SJCRH30 (cell line): ENCODE measurements at regions not wholly inside any gene's neighbourhood (a gene's known extent, or its start where the extent isn't known, plus 50 kb on each side); places are given as distances from the start of the nearest gene placed in this dataset.

ENCODE experiments used
- DNase-seq, 2 experiments: peaks; one replicate each; pipeline ENCODE4 v3.0.0-alpha.2; 2015 to 2020
- H3K27ac ChIP-seq: fragments of 250-450 bp; sonication (Bioruptor Pico); 2 replicates; pipeline ENCODE4 v1.5.1; 2020; ENCODE audit warnings: mild to moderate bottlenecking, moderate library complexity
- H3K27me3 ChIP-seq: fragments of 250-450 bp; sonication (Bioruptor Pico); 2 replicates; pipeline ENCODE4 v1.5.1; 2020; ENCODE audit warnings: mild to moderate bottlenecking, moderate library complexity
- H3K36me3 ChIP-seq: fragments of 250-450 bp; sonication (Bioruptor Pico); 2 replicates; pipeline ENCODE4 v1.5.1; 2020; ENCODE audit warnings: mild to moderate bottlenecking, moderate library complexity
- H3K4me1 ChIP-seq: fragments of 250-450 bp; sonication (Bioruptor Pico); 2 replicates; pipeline ENCODE4 v1.5.1; 2020; ENCODE audit warnings: mild to moderate bottlenecking, moderate library complexity
- H3K4me3 ChIP-seq: fragments of 250-450 bp; sonication (Bioruptor Pico); 2 replicates; pipeline ENCODE4 v1.5.1; 2020; ENCODE audit warnings: mild to moderate bottlenecking, moderate library complexity
- H3K9me3 ChIP-seq: fragments of 250-450 bp; sonication (Bioruptor Pico); replicated peaks from 2 replicates; pipeline ENCODE4 v1.5.1; 2020; ENCODE audit warnings: mild to moderate bottlenecking, moderate library complexity

GRCh38 chr13:22738357-22738756 lies 442.4 kb upstream of the SGCG start:
- no peaks in the 10 kb centered on the region for H3K4me1 ChIP-seq
- no peaks in the 10 kb centered on the region for H3K27me3 ChIP-seq
- no peaks in the 10 kb centered on the region for H3K9me3 ChIP-seq
- H3K27ac ChIP-seq = no peak overlapping the region
- DNase-seq = no peak
- H3K36me3 ChIP-seq = no peaks in the 10 kb centered on the region
- no peak overlapping the region for H3K4me3 ChIP-seq

- Histone ChIP-seq H3K9me3 (no peaks in the 10 kb centered on the region), H3K4me1 (no peaks in the 10 kb centered on the region), H3K4me3 (no peak overlapping the region), H3K27ac (no peak overlapping the region), H3K36me3 (no peaks in the 10 kb centered on the region), H3K27me3 (no peaks in the 10 kb centered on the region)
- peak; percentile 17 to 62 for DNase-seq
These were observed 440.5 kb upstream of the SGCG start for GRCh38 chr13:22740264-22740663.

- H3K36me3 ChIP-seq = peaks cover 2% of the 10 kb centered on the region; the same call in 1 of the 2 replicates
- H3K9me3 ChIP-seq = no peaks in the 10 kb centered on the region
- H3K4me3 ChIP-seq = no peak overlapping the region
- H3K4me1 ChIP-seq = no peaks in the 10 kb centered on the region
- no peak for DNase-seq
- H3K27ac ChIP-seq = no peak overlapping the region
- H3K27me3 ChIP-seq = no peaks in the 10 kb centered on the region
These were observed 435.9 kb upstream of the SGCG start for GRCh38 chr13:22744688-22745452.

GRCh38 chr13:22748866-22749577 lies 431.8 kb upstream of the SGCG start:
- DNase-seq = no peak
- Histone ChIP-seq H3K4me1 (no peaks in the 10 kb centered on the region), H3K27me3 (no peaks in the 10 kb centered on the region), H3K4me3 (no peak overlapping the region), H3K36me3 (peaks cover 2% of the 10 kb centered on the region; the same call in 1 of the 2 replicates), H3K9me3 (no peaks in the 10 kb centered on the region), H3K27ac (no peak overlapping the region)

- Histone ChIP-seq H3K36me3 (peaks cover 2% of the 10 kb centered on the region; the same call in 1 of the 2 replicates), H3K27ac (no peak overlapping the region), H3K9me3 (no peaks in the 10 kb centered on the region), H3K4me1 (no peaks in the 10 kb centered on the region), H3K4me3 (no peak overlapping the region), H3K27me3 (no peaks in the 10 kb centered on the region)
- DNase-seq = no peak
These were observed 431.2 kb upstream of the SGCG start for GRCh38 chr13:22749626-22750025.

GRCh38 chr13:22757530-22758120 lies 423.2 kb upstream of the SGCG start:
- Histone ChIP-seq H3K4me1 (no peaks in the 10 kb centered on the region), H3K4me3 (no peak overlapping the region), H3K27ac (no peak overlapping the region), H3K36me3 (no peaks in the 10 kb centered on the region), H3K27me3 (no peaks in the 10 kb centered on the region), H3K9me3 (no peaks in the 10 kb centered on the region)
- DNase-seq = peak in 1 of 2 experiments; percentile 38

GRCh38 chr13:22758245-22758644 lies 422.5 kb upstream of the SGCG start:
- no peak overlapping the region for H3K4me3 ChIP-seq
- H3K36me3 ChIP-seq = no peaks in the 10 kb centered on the region
- no peak overlapping the region for H3K27ac ChIP-seq
- no peaks in the 10 kb centered on the region for H3K27me3 ChIP-seq
- H3K9me3 ChIP-seq = no peaks in the 10 kb centered on the region
- no peak for DNase-seq
- H3K4me1 ChIP-seq = no peaks in the 10 kb centered on the region

GRCh38 chr13:22761709-22762108 lies 419.1 kb upstream of the SGCG start:
- Histone ChIP-seq H3K9me3 (no peaks in the 10 kb centered on the region), H3K36me3 (no peaks in the 10 kb centered on the region), H3K4me1 (no peaks in the 10 kb centered on the region), H3K27ac (no peak overlapping the region), H3K27me3 (no peaks in the 10 kb centered on the region), H3K4me3 (no peak overlapping the region)
- no peak for DNase-seq

- no peak overlapping the region for H3K4me3 ChIP-seq
- H3K4me1 ChIP-seq = no peaks in the 10 kb centered on the region
- no peaks in the 10 kb centered on the region for H3K36me3 ChIP-seq
- H3K9me3 ChIP-seq = no peaks in the 10 kb centered on the region
- no peak for DNase-seq
- H3K27ac ChIP-seq = no peak overlapping the region
- no peaks in the 10 kb centered on the region for H3K27me3 ChIP-seq
These were observed 415.2 kb upstream of the SGCG start for GRCh38 chr13:22765547-22765946.

- Histone ChIP-seq H3K27me3 (peaks cover 4% of the 10 kb centered on the region; the same call in 1 of the 2 replicates), H3K36me3 (no peaks in the 10 kb centered on the region), H3K4me3 (no peak overlapping the region), H3K27ac (no peak overlapping the region), H3K9me3 (no peaks in the 10 kb centered on the region), H3K4me1 (no peaks in the 10 kb centered on the region)
- no peak for DNase-seq
These were observed 409.9 kb upstream of the SGCG start for GRCh38 chr13:22770891-22771290.

- Histone ChIP-seq H3K36me3 (no peaks in the 10 kb centered on the region), H3K4me3 (no peak overlapping the region), H3K9me3 (no peaks in the 10 kb centered on the region), H3K27me3 (peaks cover 4% of the 10 kb centered on the region), H3K4me1 (no peaks in the 10 kb centered on the region), H3K27ac (no peak overlapping the region)
- DNase-seq = no peak
These were observed 407.3 kb upstream of the SGCG start for GRCh38 chr13:22773465-22773864.

GRCh38 chr13:22776394-22777186 lies 404.2 kb upstream of the SGCG start:
- no peak for DNase-seq
- peaks cover 4% of the 10 kb centered on the region for H3K27me3 ChIP-seq
- H3K36me3 ChIP-seq = no peaks in the 10 kb centered on the region
- no peaks in the 10 kb centered on the region for H3K9me3 ChIP-seq
- H3K27ac ChIP-seq = no peak overlapping the region
- no peaks in the 10 kb centered on the region for H3K4me1 ChIP-seq
- no peak overlapping the region for H3K4me3 ChIP-seq

- no peak overlapping the region for H3K27ac ChIP-seq
- H3K9me3 ChIP-seq = no peaks in the 10 kb centered on the region
- no peaks in the 10 kb centered on the region for H3K36me3 ChIP-seq
- no peak for DNase-seq
- no peak overlapping the region for H3K4me3 ChIP-seq
- H3K27me3 ChIP-seq = peaks cover 4% of the 10 kb centered on the region
- H3K4me1 ChIP-seq = no peaks in the 10 kb centered on the region
These were observed 403.6 kb upstream of the SGCG start for GRCh38 chr13:22777207-22777606.

GRCh38 chr13:22789027-22789593 lies 391.7 kb upstream of the SGCG start:
- no peaks in the 10 kb centered on the region for H3K27me3 ChIP-seq
- DNase-seq = no peak
- no peaks in the 10 kb centered on the region for H3K4me1 ChIP-seq
- no peak overlapping the region for H3K27ac ChIP-seq
- no peaks in the 10 kb centered on the region for H3K36me3 ChIP-seq
- H3K4me3 ChIP-seq = no peak overlapping the region
- H3K9me3 ChIP-seq = no peaks in the 10 kb centered on the region
